DOHH2 (cell line): ENCODE measurements at regions not wholly inside any gene's neighbourhood (a gene's known extent, or its start where the extent isn't known, plus 50 kb on each side); places are given as distances from the start of the nearest gene placed in this dataset.

Source experiments
- H3F3A ChIP-seq: fragments of 200-600 bp; sonication (generic), shearing (Covaris generic); 2 replicates; pipeline ENCODE4 v1.6.0; 2016; ENCODE audit warnings: antibody characterized with exemption, mild to moderate bottlenecking; ENCODE audit not compliant: control insufficient read depth, insufficient read depth
- H3K27ac ChIP-seq: fragments of 200-600 bp; sonication (generic); 2 replicates; pipeline ENCODE4 v1.5.1; 2014; ENCODE audit warnings: low read depth, mild to moderate bottlenecking, low read length, moderate library complexity
- H3K27me3 ChIP-seq: fragments of 200-600 bp; sonication (generic); 2 replicates; pipeline ENCODE4 v1.6.1; 2014; ENCODE audit warnings: mild to moderate bottlenecking, low read length, mixed read lengths; ENCODE audit not compliant: control insufficient read depth
- H3K36me3 ChIP-seq: fragments of 200-600 bp; sonication (generic); 2 replicates; pipeline ENCODE4 v1.6.1; 2014; ENCODE audit warnings: mild to moderate bottlenecking, low read length, moderate library complexity, mixed read lengths; ENCODE audit not compliant: control insufficient read depth
- H3K4me1 ChIP-seq: fragments of 200-600 bp; sonication (generic); 2 replicates; pipeline ENCODE4 v1.6.1; 2014; ENCODE audit warnings: mild to moderate bottlenecking, low read length, mixed read lengths; ENCODE audit not compliant: control insufficient read depth
- H3K4me2 ChIP-seq: fragments of 200-600 bp; sonication (generic); 2 replicates; pipeline ENCODE4 v1.6.0; 2014; ENCODE audit warnings: mild to moderate bottlenecking, low read length, moderate library complexity
- H3K4me3 ChIP-seq: fragments of 200-600 bp; sonication (generic); 2 replicates; pipeline ENCODE4 v1.5.1; 2014; ENCODE audit warnings: mild to moderate bottlenecking, low read length, mixed read lengths
- H3K79me2 ChIP-seq: fragments of 200-600 bp; sonication (generic); 2 replicates; pipeline ENCODE4 v1.6.1; 2014; ENCODE audit warnings: mild to moderate bottlenecking, low read length, mixed read lengths; ENCODE audit not compliant: control insufficient read depth
- H3K9me2 ChIP-seq: fragments of 200-600 bp; sonication (generic); replicated peaks from 2 replicates; pipeline ENCODE4 v1.6.1; 2014; ENCODE audit warnings: mild to moderate bottlenecking, low read length, mixed read lengths; ENCODE audit not compliant: control insufficient read depth
- H3K9me3 ChIP-seq: fragments of 200-600 bp; sonication (generic); 2 replicates; pipeline ENCODE4 v1.6.1; 2014; ENCODE audit warnings: antibody characterized with exemption, low read length, mixed read lengths; ENCODE audit not compliant: control insufficient read depth, insufficient read depth
- H4K20me1 ChIP-seq: fragments of 200-600 bp; sonication (generic); 2 replicates; pipeline ENCODE4 v1.6.0; 2014; ENCODE audit warnings: low read depth, mild to moderate bottlenecking, antibody characterized with exemption, low read length, moderate library complexity; ENCODE audit not compliant: control insufficient read depth, insufficient read depth
- EZH2phosphoT487 ChIP-seq: fragments of 200-600 bp; sonication (generic); IDR thresholded peaks from 2 replicates; pipeline ENCODE4 v1.6.1; 2017; ENCODE audit warnings: borderline replicate concordance, mild to moderate bottlenecking, antibody characterized with exemption, low read length, moderate library complexity, mixed read lengths
- TF ChIP-seq, protein P1 (sequence below): fragments of 200-600 bp; sonication (generic); IDR thresholded peaks from one replicate; pipeline ENCODE4 v1.5.1; 2014; ENCODE audit warnings: antibody characterized with exemption, mild to moderate bottlenecking, low read depth, low read length; ENCODE audit not compliant: poor library complexity, severe bottlenecking

- Histone ChIP-seq H3K27me3 (no peaks in the 10 kb centered on the region), H3K9me3 (no peaks in the 10 kb centered on the region), H4K20me1 (no peaks in the 10 kb centered on the region), H3K9me2 (no peaks in the 10 kb centered on the region), H3F3A (no peaks in the 10 kb centered on the region), H3K36me3 (no peaks in the 10 kb centered on the region), H3K4me2 (no peak overlapping the region), H3K4me3 (no peak overlapping the region), H3K4me1 (no peaks in the 10 kb centered on the region), H3K27ac (no peak overlapping the region), H3K79me2 (no peaks in the 10 kb centered on the region)
- TF ChIP-seq, protein P1, sequence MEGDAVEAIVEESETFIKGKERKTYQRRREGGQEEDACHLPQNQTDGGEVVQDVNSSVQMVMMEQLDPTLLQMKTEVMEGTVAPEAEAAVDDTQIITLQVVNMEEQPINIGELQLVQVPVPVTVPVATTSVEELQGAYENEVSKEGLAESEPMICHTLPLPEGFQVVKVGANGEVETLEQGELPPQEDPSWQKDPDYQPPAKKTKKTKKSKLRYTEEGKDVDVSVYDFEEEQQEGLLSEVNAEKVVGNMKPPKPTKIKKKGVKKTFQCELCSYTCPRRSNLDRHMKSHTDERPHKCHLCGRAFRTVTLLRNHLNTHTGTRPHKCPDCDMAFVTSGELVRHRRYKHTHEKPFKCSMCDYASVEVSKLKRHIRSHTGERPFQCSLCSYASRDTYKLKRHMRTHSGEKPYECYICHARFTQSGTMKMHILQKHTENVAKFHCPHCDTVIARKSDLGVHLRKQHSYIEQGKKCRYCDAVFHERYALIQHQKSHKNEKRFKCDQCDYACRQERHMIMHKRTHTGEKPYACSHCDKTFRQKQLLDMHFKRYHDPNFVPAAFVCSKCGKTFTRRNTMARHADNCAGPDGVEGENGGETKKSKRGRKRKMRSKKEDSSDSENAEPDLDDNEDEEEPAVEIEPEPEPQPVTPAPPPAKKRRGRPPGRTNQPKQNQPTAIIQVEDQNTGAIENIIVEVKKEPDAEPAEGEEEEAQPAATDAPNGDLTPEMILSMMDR: no peak
- TF ChIP-seq EZH2phosphoT487: no peak
These were observed 69.2 kb downstream of the INHBA start for GRCh38 chr7:41633690-41634089.

DNA sequence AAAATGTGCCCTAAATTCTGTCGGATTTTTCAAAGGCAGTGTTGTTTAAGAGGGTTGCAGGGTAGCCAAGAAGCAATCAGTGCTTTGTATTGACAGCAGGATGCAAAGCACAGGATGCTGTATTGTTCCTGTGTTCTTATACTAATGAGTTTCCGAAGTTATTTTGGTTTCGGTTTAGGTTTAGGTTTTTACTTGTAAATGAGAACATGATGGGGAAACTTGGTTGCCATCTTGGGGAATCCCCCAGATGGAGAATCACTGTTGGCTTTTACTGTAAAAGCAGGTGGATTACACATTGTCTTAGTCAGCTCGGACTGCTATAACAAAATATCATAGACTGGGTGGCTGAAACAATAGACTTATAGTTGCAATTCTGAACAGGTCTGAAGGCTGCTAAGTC is 72.1 kb downstream of the INHBA start:
- H4K20me1 ChIP-seq: no peaks in the 10 kb centered on the region
- no peak overlapping the region for H3K4me2 ChIP-seq
- H3K9me3 ChIP-seq: no peaks in the 10 kb centered on the region
- H3F3A ChIP-seq: no peaks in the 10 kb centered on the region
- no peaks in the 10 kb centered on the region for H3K4me1 ChIP-seq
- no peak overlapping the region for H3K27ac ChIP-seq
- H3K4me3 ChIP-seq: no peak overlapping the region
- no peaks in the 10 kb centered on the region for H3K36me3 ChIP-seq
- no peaks in the 10 kb centered on the region for H3K27me3 ChIP-seq
- no peaks in the 10 kb centered on the region for H3K9me2 ChIP-seq
- H3K79me2 ChIP-seq: no peaks in the 10 kb centered on the region
- TF ChIP-seq, protein P1: no peak
- TF ChIP-seq EZH2phosphoT487: no peak

DNA sequence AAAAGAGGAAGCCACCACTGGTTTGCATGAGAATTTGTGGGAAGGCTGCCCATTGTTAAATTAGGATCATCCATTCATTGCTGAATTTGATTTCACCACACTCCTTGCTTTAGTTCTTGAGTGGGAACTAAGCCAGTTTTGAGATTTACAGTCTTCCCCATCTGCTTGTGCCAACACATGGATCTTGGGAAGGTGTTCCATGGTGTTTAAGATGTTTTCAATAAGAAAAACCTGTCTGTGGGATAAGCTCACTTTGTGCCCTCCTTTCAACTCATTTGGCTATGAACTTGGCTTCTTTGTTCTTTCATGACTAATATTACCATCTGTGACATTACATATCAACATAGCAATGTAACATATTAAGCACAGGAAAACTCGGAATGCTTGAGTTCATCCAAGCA is 73.2 kb downstream of the INHBA start:
- Histone ChIP-seq H3K36me3 (no peaks in the 10 kb centered on the region), H3K4me1 (no peaks in the 10 kb centered on the region), H3K27ac (no peak overlapping the region), H4K20me1 (no peaks in the 10 kb centered on the region), H3F3A (no peaks in the 10 kb centered on the region), H3K9me2 (no peaks in the 10 kb centered on the region), H3K9me3 (no peaks in the 10 kb centered on the region), H3K27me3 (no peaks in the 10 kb centered on the region), H3K4me3 (no peak overlapping the region), H3K4me2 (no peak overlapping the region), H3K79me2 (no peaks in the 10 kb centered on the region)
- TF ChIP-seq, protein P1: no peak
- no peak for TF ChIP-seq EZH2phosphoT487

GRCh38 chr7:41628901-41629300 is 74.0 kb downstream of the INHBA start:
- Histone ChIP-seq H3F3A (no peaks in the 10 kb centered on the region), H3K4me2 (no peak overlapping the region), H3K79me2 (no peaks in the 10 kb centered on the region), H3K9me2 (no peaks in the 10 kb centered on the region), H3K9me3 (no peaks in the 10 kb centered on the region), H3K4me3 (no peak overlapping the region), H3K27me3 (no peaks in the 10 kb centered on the region), H3K27ac (no peak overlapping the region), H4K20me1 (no peaks in the 10 kb centered on the region), H3K36me3 (no peaks in the 10 kb centered on the region), H3K4me1 (no peaks in the 10 kb centered on the region)
- TF ChIP-seq EZH2phosphoT487: no peak
- TF ChIP-seq, protein P1: no peak
